ENCODE measurements at regions not wholly inside any gene's neighbourhood (a gene's known extent, or its start where the extent isn't known, plus 50 kb on each side); places are given as distances from the start of the nearest gene placed in this dataset.

DNA sequence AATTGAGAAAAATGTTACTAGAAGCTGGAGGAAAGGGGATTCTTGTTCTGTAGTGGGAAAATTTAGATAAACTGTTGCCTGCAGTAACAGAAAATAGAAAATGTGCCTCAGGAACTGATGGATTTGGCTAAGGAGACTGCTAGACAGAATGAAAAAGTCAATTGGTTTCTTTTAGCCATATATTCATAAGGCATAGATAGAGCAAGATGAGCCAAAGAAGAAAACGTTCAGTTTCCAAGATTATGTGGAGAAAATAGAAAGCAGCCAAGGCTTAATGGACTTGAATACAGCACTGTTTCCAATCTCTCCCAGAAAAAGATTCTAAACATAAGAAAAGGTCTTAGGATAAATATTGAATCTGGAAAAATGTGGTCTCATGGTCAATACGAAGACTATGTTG is 115.1 kb upstream of the TCF21 start:
- no peak overlapping the region for H3K27ac ChIP-seq (ENCODE audit: insufficient read depth, low read length)
- no CpG with 5 or more reads among the region's 2 CpGs for WGBS, 2 experiments (ENCODE audit: extremely low coverage in 2 of 2, insufficient read length in 1 of 2)
- CTCF ChIA-PET = no interaction called here

More for the DNA sequence above, 115.1 kb upstream of the TCF21 start:
- DNase-seq = no peak
- Histone ChIP-seq H3K79me1 (ENCODE audit: low read depth in 1 of 2, low read length in 2 of 2) (no peaks in the 10 kb centered on the region), H3K18ac (ENCODE audit: low read depth, low read length) (no peak overlapping the region), H3K4me1 (ENCODE audit: control insufficient read depth, insufficient read depth, low read length) (peaks cover 4% of the 10 kb centered on the region; the same call in 1 of the 2 replicates), H2AK5ac (ENCODE audit: low read depth, low read length) (no peak overlapping the region), H3K9me1 (ENCODE audit: insufficient read depth, low read length) (no peaks in the 10 kb centered on the region), H4K20me1 (ENCODE audit: insufficient read depth, low read length) (no peaks in the 10 kb centered on the region), H4K91ac (ENCODE audit: insufficient read depth, low read depth, low read length) (no peak overlapping the region), H3K56ac (ENCODE audit: extremely low read depth, insufficient read depth, low read length) (no peak overlapping the region), H4K8ac (ENCODE audit: low read depth in 2 of 2, low read length in 2 of 2) (peak overlapping the region; percentile 14 to 86; a peak in 2 of 4 replicates), H2BK15ac (ENCODE audit: low read depth, low read length) (no peak overlapping the region), H2BK120ac (ENCODE audit: low read depth, low read length) (peak overlapping the region; percentile 69; the same call in 1 of the 2 replicates), H3K9me3 (ENCODE audit: control insufficient read depth, insufficient read depth, low read length) (no peaks in the 10 kb centered on the region), H4K5ac (ENCODE audit: low read depth, low read length) (no peak overlapping the region; the same call in 1 of the 2 replicates), H3K23ac (ENCODE audit: low read depth, low read length) (no peak overlapping the region), H2AK9ac (replicated peaks; ENCODE audit: low read depth, low read length, poor library complexity) (no peak overlapping the region), H3K4ac (ENCODE audit: low read depth, low read length) (peak overlapping the region; percentile 51; the same call in 1 of the 2 replicates), H3K9ac (ENCODE audit: low read depth, low read length) (no peak overlapping the region), H3K27me3 (ENCODE audit: control insufficient read depth, insufficient read depth, low read length) (no peaks in the 10 kb centered on the region), H3K14ac (replicated peaks; ENCODE audit: low read depth, low read length) (no peak overlapping the region), H3K4me2 (ENCODE audit: low read depth, low read length) (no peak overlapping the region), H2AFZ (replicated peaks; ENCODE audit: low read length, poor library complexity) (no peak overlapping the region), H3K36me3 (ENCODE audit: control insufficient read depth, insufficient read depth, low read length) (no peaks in the 10 kb centered on the region), H2BK5ac (ENCODE audit: low read depth, low read length, poor library complexity, severe bottlenecking) (peak overlapping the region; percentile 78), H3K4me3 (ENCODE audit: insufficient read depth, low read depth, low read length) (no peak overlapping the region), H2BK20ac (ENCODE audit: low read depth, low read length) (peak overlapping the region; percentile 24; the same call in 1 of the 2 replicates)
- dilution Hi-C loops (cut with HindIII; ENCODE audit: low sequenced_read_pairs, unreplicated experiment) (no loop called here), intact Hi-C loops (cut with micrococcal nuclease) (no loop called here), in situ Hi-C loops (cut with MboI; ENCODE audit: low sequenced_read_pairs) (no loop called here)
- BruUV-seq (replicated peaks) = no TSS peak
- no peak for ATAC-seq (ENCODE audit: low read depth)
- no peak for TF ChIP-seq BHLHE40 (IDR thresholded peaks at IDR 0.05; ENCODE audit: low read depth, low read length)
- no peak for TF ChIP-seq RCOR1 (IDR thresholded peaks at IDR 0.05; ENCODE audit: insufficient replicate concordance, low read length)
- TF ChIP-seq, protein P1, sequence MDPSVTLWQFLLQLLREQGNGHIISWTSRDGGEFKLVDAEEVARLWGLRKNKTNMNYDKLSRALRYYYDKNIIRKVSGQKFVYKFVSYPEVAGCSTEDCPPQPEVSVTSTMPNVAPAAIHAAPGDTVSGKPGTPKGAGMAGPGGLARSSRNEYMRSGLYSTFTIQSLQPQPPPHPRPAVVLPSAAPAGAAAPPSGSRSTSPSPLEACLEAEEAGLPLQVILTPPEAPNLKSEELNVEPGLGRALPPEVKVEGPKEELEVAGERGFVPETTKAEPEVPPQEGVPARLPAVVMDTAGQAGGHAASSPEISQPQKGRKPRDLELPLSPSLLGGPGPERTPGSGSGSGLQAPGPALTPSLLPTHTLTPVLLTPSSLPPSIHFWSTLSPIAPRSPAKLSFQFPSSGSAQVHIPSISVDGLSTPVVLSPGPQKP (IDR thresholded peaks at IDR 0.05; ENCODE audit: borderline replicate concordance, low read depth, low read length) = no peak
- no peak for TF ChIP-seq RFX5 (IDR thresholded peaks at IDR 0.05; ENCODE audit: low read depth, low read length)
- TF ChIP-seq, protein P2, sequence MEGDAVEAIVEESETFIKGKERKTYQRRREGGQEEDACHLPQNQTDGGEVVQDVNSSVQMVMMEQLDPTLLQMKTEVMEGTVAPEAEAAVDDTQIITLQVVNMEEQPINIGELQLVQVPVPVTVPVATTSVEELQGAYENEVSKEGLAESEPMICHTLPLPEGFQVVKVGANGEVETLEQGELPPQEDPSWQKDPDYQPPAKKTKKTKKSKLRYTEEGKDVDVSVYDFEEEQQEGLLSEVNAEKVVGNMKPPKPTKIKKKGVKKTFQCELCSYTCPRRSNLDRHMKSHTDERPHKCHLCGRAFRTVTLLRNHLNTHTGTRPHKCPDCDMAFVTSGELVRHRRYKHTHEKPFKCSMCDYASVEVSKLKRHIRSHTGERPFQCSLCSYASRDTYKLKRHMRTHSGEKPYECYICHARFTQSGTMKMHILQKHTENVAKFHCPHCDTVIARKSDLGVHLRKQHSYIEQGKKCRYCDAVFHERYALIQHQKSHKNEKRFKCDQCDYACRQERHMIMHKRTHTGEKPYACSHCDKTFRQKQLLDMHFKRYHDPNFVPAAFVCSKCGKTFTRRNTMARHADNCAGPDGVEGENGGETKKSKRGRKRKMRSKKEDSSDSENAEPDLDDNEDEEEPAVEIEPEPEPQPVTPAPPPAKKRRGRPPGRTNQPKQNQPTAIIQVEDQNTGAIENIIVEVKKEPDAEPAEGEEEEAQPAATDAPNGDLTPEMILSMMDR (conservative IDR thresholded peaks at IDR 0.05; ENCODE audit: low read depth, low read length) = no peak
- TF ChIP-seq NFE2L2 (IDR thresholded peaks at IDR 0.05; ENCODE audit: low read depth, low read length) = no peak
- no peak for TF ChIP-seq FOS (IDR thresholded peaks at IDR 0.05; ENCODE audit: low read depth, low read length)
- no peak for TF ChIP-seq POLR2A (IDR thresholded peaks at IDR 0.05; ENCODE audit: low read depth, low read length)
- TF ChIP-seq, protein P3, sequence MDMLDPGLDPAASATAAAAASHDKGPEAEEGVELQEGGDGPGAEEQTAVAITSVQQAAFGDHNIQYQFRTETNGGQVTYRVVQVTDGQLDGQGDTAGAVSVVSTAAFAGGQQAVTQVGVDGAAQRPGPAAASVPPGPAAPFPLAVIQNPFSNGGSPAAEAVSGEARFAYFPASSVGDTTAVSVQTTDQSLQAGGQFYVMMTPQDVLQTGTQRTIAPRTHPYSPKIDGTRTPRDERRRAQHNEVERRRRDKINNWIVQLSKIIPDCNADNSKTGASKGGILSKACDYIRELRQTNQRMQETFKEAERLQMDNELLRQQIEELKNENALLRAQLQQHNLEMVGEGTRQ (IDR thresholded peaks at IDR 0.05; ENCODE audit: low read depth, low read length) = no peak
- no peak for TF ChIP-seq MAFK (IDR thresholded peaks at IDR 0.05; ENCODE audit: low read depth, low read length)
- no peak for TF ChIP-seq MAZ (IDR thresholded peaks at IDR 0.05; ENCODE audit: borderline replicate concordance, low read depth, low read length)
- POLR2A ChIA-PET (ENCODE audit: unreplicated experiment) = no interaction called here

All from IMR-90 (cell line).